ENCODE measurements at regions not wholly inside any gene's neighbourhood (a gene's known extent, or its start where the extent isn't known, plus 50 kb on each side); places are given as distances from the start of the nearest gene placed in this dataset.

GRCh38 chr12:130084359-130084758, 77.9 kb upstream of the FZD10 start:
- CTCF ChIA-PET: no interaction called here
- Histone ChIP-seq H3K9me3 (ENCODE audit: low read depth, low read length, poor library complexity, severe bottlenecking) (no peaks in the 10 kb centered on the region), H3K27me3 (replicated peaks; ENCODE audit: insufficient read depth, low read depth, low read length, poor library complexity) (peaks cover 34% of the 10 kb centered on the region), H3K36me3 (ENCODE audit: insufficient read depth, low read length, poor library complexity, severe bottlenecking) (no peaks in the 10 kb centered on the region), H3K4me3 (ENCODE audit: low read depth, low read length, poor library complexity, severe bottlenecking) (no peak overlapping the region), H3K27ac (ENCODE audit: low read depth, low read length, poor library complexity, severe bottlenecking) (no peak overlapping the region), H3K4me1 (ENCODE audit: insufficient read depth, low read length, poor library complexity, severe bottlenecking) (no peaks in the 10 kb centered on the region)
- no TSS peak for BruUV-seq (replicated peaks)
- intact Hi-C loops (cut with micrococcal nuclease; ENCODE audit: unreplicated experiment): no loop called here
- TF ChIP-seq EZH2 (IDR thresholded peaks at IDR 0.05; ENCODE audit: borderline replicate concordance, low read depth, low read length, poor library complexity, severe bottlenecking) (no peak), CTCF (conservative IDR thresholded peaks at IDR 0.05; ENCODE audit: low read depth, low read length) (no peak)
- DNase-seq (ENCODE audit: low spot score): no peak
- POLR2A ChIA-PET (ENCODE audit: low non-redundant PET): no interaction called here

- TF ChIP-seq EZH2 (IDR thresholded peaks at IDR 0.05; ENCODE audit: borderline replicate concordance, low read depth, low read length, poor library complexity, severe bottlenecking): no peak
- no peak for TF ChIP-seq CTCF (conservative IDR thresholded peaks at IDR 0.05; ENCODE audit: low read depth, low read length)
- Histone ChIP-seq H3K27ac (ENCODE audit: low read depth, low read length, poor library complexity, severe bottlenecking) (no peak overlapping the region), H3K4me3 (ENCODE audit: low read depth, low read length, poor library complexity, severe bottlenecking) (no peak overlapping the region), H3K4me1 (ENCODE audit: insufficient read depth, low read length, poor library complexity, severe bottlenecking) (no peaks in the 10 kb centered on the region), H3K36me3 (ENCODE audit: insufficient read depth, low read length, poor library complexity, severe bottlenecking) (no peaks in the 10 kb centered on the region), H3K9me3 (ENCODE audit: low read depth, low read length, poor library complexity, severe bottlenecking) (no peaks in the 10 kb centered on the region), H3K27me3 (replicated peaks; ENCODE audit: insufficient read depth, low read depth, low read length, poor library complexity) (peaks cover 26% of the 10 kb centered on the region)
- ChIA-PET CTCF (no interaction called here), POLR2A (ENCODE audit: low non-redundant PET) (interaction anchor here (0.6 kb wide), 1 partner anchor 276 kb away, joined by 26 read pairs; no protein-coding TSS in a partner anchor)
- no peak for DNase-seq (ENCODE audit: low spot score)
- intact Hi-C loops (cut with micrococcal nuclease; ENCODE audit: unreplicated experiment): no loop called here
- no TSS peak for BruUV-seq (replicated peaks)
Measured at GRCh38 chr12:130086248-130086647, 76.0 kb upstream of the FZD10 start.

DNA sequence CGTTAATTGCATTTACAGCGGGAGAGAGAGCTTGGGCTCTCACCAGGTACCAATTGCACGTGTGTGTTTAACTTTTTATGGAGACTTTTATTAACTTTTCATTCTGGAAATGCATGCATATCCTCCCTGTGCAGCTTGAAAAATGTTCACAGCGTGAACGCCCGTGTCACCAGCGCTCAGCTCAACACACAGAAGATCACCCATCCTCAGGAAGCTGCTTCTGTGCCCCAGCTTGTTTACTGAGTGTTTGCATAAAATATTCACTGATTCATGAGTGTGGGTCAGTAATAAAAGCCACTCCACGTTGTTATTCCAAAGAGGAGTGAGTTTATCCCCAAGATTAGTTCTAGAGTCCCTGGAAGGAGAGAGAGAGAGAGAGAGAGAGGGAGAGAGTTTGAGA, 75.5 kb upstream of the FZD10 start:
- no peak for DNase-seq (ENCODE audit: low spot score)
- Histone ChIP-seq H3K27me3 (replicated peaks; ENCODE audit: insufficient read depth, low read depth, low read length, poor library complexity) (peaks cover 21% of the 10 kb centered on the region), H3K36me3 (ENCODE audit: insufficient read depth, low read length, poor library complexity, severe bottlenecking) (no peaks in the 10 kb centered on the region), H3K9me3 (ENCODE audit: low read depth, low read length, poor library complexity, severe bottlenecking) (no peaks in the 10 kb centered on the region), H3K4me1 (ENCODE audit: insufficient read depth, low read length, poor library complexity, severe bottlenecking) (no peaks in the 10 kb centered on the region), H3K4me3 (ENCODE audit: low read depth, low read length, poor library complexity, severe bottlenecking) (no peak overlapping the region), H3K27ac (ENCODE audit: low read depth, low read length, poor library complexity, severe bottlenecking) (no peak overlapping the region)
- BruUV-seq (replicated peaks): no TSS peak
- TF ChIP-seq EZH2 (IDR thresholded peaks at IDR 0.05; ENCODE audit: borderline replicate concordance, low read depth, low read length, poor library complexity, severe bottlenecking) (no peak), CTCF (conservative IDR thresholded peaks at IDR 0.05; ENCODE audit: low read depth, low read length) (no peak)
- ChIA-PET POLR2A (ENCODE audit: low non-redundant PET) (interaction anchor here (0.6 kb wide), 1 partner anchor 275 kb away, joined by 26 read pairs; no protein-coding TSS in a partner anchor), CTCF (no interaction called here)
- intact Hi-C loops (cut with micrococcal nuclease; ENCODE audit: unreplicated experiment): no loop called here

All from A673 (cell line).